AG08395 (cell line): ENCODE measurements at regions not wholly inside any gene's neighbourhood (a gene's known extent, or its start where the extent isn't known, plus 50 kb on each side); places are given as distances from the start of the nearest gene placed in this dataset.

ENCODE experiments used
- DNase-seq: peaks from one replicate; pipeline ENCODE4 v3.0.0; 2012; ENCODE audit warnings: mixed read lengths, low spot score

DNA sequence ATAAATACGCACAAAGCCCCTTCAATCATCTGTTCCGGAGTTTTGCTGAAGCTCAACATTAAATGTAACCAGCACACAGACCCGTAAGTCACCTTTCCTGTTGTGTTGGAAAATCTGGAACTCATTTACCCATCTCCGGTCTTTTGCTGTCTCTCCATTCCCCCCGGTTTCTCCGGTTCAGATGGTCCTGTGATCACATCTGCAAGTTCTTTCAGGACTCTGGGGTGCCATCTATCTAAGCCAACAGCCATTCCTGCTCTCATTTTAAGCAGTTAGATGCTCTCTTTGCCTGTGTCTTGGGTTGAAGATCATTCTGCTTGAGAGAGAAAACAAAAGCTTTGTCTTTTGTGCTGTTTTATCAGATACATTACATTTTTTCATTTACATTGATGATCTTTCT, 91.7 kb upstream of the TGIF1 start:
- peak; percentile 7 for DNase-seq

DNA sequence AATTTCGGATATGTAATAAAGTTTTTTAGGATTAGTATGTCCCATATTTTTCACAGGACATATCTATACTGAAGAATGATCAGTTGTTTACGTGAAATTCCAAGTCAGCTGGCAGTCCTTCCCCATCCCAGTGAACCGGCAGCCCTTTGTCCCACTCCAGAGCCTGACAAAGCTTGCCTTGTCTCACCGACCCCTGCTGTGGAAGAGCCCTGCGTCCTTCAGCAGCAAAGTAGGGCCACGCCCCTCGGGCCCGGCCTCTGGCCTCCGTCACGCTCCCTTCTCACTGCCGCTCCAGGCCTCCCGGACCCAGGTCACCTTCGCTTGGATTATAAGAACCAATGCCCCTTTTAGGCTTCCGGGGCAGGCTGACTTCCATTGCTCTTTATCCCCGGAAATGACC, 89.8 kb upstream of the TGIF1 start:
- DNase-seq, result no peak

DNA sequence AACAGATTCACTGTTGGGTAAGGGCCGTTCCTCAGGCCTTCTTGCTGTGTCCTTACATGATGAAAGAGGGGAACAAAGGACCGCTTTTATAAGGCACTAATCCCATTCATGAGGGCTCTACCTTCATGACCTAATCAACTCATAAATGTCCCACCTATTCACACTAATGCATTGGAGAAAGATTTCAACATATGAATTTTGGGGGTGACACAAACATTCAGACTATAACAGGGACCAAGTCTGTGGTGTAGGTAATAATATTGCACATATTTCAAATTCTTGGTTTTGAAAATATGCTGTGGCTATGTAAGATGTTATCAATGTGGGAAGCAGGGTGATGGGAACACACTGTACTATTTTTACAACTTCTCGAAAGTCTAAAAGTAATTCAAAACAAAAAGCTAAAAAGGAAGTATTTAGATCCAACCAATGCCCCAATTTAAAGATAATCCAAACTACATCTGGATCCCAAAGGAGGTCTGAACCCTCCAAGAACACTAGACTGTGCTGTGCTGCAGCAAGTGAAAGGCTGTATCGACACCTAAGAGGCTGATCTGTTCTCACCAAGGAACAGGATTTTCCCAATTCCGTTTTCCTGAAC, 82.4 kb upstream of the TGIF1 start:
- peak; percentile 31 for DNase-seq

DNA sequence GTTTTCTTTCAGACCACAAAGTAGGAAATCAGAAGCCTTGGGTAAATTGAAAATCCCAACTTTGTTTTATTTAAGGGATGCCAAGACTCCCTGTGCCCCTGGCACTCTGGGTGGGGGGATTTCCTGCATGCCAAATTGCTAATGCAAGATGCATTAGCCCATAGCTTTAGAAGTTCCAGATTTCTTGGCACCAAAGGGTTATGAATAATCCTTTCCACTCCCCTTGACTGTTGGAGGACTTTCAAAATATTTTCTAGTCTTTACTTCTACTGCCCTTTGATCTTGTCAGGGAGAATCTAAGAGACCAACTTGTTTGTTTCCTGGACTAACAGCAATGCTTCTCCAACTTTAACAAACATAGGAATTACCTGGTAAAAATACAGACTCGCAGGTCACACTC, 81.8 kb upstream of the TGIF1 start:
- DNase-seq, result peak; percentile 55

DNA sequence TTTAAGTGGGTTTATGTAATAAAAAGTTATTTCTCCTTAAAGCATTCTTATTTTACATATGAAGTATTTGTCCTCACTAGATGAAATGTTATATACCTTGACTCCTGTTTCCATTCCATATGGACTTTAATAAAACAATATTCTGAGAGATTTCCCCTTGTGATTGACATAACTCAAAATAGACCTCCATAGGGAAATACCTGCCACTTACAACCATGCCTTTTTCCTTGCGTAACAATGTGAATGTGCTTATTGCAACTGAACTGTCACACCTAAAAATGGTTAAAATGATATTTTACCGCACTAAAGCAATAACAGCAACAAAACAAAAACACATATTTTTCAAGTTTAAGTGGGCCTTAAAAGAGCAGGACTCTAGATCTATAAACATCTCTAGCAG, 70.3 kb upstream of the TGIF1 start:
- no peak for DNase-seq

DNA sequence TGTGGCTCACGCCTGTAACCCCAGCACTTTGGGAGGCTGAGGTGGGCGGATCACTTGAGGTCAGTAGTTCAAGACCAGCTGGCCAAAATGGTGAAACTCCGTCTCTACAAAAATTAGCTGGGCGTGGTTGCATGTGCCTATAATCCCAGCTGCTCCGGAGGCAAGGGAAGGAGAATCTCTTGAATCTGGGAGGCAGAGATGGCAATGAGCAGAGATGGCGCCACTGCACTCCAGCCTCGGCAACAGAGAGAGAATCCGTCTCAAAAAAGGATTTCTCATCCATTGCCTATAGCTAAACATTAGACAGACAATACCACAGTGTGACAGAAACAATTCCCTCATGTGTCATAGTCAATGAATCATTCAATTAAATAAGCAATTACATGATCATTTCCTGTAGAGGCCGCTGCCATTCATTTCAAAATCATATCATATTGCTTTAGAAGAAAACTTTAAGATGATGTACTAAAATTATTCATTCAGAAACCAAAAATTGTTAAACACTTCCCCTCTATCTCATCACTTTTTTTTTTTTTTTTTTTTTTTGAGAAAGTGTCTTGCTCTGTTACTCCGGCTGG, 69.5 kb upstream of the TGIF1 start:
- DNase-seq, result no peak

DNA sequence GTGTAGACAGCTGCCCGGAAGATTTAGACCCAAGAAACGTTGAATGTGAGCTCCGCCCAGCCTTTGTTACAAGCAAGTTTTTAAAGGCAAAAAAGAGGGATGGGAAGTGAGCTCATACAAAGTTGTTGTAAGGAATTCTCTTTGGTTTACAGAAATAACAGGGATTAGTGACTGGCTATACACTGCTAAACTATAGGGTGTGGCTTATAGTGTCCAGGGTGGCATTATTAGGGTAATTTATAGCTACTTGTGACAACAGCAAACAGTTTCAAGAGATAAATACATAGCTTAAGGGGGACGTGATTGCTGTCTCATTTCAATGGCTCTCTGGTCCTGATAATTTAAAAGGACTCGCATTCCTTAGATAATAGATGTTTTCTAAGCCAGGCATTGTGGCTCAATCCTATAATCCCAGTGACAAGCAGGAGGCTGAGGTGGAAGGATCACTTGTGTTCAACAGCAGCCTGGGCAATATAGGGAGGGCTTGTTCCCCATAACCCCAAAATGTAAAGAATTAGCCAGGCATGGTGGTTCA, 66.5 kb upstream of the TGIF1 start:
- no peak for DNase-seq

DNA sequence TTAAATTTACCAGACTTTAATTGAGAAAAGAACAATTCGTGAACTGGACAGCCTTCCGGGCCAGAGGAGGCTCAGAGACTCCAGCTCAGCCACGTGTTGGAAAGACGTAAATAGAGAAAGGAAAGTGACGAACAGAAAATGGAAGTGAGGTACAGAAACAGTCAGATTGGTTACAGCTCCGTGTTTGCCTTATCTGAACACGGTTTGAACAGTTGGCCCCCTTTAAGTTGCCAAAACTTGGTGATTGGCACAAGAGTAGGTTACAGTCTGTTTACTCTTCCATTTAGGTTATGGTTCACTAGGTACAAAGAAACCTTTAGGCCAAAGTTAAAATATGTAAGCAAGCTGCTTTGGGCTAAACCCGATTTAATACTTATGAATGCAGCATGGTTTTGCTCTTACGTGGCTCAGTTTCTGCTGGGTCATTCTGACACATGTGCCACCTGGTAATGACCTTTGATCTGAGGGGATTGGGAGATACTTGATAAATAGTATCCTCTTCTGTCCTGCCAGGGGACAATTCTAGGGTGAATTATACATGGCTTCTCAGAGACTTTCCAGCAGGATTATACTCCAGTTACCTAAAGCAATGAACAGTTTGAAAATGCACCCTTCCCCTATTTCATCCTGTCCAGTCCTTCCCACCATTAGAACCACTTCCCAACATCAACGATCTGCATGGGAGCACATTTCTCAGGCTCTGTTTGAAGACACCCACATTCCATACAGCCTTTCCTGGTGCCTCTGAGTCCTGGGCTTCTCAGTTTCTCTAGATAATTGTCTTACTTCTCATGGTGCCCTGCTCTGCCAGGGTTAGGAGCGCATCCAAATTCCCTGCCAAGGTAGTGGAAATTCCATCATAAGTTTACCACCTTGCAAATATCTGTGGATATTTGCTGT, 65.1 kb upstream of the TGIF1 start:
- no peak for DNase-seq

DNA sequence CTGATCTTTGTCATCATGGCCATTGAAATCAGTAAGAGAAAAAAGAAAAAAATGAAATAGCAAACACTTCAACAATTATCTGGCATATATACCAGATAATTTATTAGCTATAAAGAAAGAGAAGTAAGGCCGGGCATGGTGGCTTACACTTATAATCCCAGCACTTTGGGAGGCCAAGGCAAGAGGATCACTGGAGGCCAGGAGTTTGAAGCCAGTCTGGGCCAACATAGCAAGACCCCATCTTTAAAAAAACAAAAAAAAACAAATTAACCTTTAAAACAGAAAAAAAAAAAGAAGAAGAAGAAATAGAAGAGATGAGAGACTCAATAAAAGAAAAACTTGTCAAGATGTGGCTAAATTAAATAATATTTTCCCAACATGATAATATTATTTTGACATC, 61.6 kb upstream of the TGIF1 start:
- DNase-seq, result no peak

DNA sequence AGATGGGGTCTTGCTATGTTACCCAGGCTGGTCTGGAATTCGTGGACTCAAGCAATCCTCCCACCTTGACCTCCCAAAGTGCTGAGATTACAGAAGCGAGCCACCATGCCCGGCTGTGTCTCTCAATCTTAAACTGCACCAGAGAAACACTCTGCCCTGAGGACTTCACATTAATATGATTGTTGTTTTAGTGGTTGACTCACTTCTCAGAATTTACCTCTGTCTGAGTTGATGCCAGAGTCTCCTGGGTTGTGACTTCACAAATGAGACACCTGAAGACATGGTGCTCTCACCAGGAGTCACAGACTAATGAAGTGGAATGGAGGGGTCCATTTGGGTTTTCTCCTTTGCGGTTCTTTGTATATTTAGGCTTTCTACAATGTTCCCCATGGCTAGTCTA, 61.0 kb upstream of the TGIF1 start:
- no peak for DNase-seq

DNA sequence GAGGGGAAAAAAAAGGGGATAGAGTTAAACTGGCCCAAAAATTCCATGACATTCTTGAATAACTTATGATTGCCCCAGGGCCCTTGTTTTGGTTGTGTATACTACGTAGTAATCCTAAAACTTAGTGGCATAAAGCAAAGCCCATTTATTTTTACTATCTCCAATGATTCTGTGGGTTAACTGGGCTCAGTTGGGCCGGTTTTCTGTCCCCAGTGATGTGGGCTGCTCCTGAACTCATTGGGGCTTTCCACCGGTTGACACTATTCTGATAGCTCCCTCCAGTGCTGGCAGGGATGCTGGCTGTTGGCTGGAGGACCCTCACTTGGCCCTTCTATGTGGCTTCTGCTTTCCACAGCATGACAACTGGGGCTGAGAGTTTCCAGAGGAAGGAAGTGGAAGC, 60.0 kb upstream of the TGIF1 start:
- DNase-seq, result no peak

DNA sequence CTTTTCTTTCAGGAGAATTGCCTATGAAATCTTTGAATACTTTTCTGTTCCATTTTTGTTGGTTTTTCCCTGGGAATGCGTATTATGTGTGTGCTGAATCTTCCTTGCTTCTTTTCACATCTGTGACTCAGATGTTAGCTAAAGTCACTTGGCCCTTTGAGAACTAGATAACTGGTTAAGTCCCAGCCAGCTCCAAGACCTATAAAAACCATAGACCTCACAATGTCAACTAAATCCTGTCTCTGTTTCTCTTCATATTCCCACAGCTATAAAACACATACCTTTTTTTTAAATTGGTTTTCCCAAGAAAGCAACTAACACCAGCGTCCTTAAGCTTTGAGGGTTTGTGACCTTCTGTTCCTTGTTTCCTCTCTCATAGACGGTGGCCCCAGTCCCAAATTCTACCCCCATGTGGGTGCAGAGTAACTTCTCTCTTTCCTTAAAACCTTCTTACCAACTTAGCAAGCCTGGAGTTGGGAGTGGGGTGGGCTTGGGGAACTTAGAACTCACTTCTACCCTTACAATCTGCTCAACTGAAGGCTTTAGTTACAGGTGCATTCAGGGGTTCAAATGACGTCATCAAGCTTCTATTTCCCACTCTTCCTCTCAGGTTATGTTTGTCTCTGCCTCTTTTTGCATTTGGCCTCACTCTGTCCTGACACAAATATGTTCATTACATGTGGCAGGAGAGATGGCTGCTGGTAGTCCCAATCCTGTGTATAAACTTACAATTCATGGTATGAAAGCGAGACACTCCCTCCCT, 58.1 kb upstream of the TGIF1 start:
- DNase-seq, result no peak

DNA sequence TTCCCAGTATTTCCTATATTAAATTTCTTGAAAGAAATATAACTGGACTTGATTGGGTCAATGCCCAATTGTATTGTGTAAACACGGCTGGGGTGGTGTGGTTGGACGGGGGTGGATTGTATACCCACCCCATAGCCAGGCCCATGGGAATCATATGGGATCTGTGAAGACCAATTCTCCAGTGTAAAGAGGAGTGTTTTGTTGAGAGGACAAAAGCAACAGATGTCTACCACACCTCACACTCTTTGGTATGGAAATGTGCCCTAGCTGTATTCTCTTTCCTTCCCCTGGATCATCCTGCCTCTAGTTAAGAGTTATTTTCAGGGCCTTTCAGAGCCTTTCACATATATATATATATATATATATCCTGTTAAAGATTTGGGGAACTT, 57.5 kb upstream of the TGIF1 start:
- DNase-seq, result no peak

DNA sequence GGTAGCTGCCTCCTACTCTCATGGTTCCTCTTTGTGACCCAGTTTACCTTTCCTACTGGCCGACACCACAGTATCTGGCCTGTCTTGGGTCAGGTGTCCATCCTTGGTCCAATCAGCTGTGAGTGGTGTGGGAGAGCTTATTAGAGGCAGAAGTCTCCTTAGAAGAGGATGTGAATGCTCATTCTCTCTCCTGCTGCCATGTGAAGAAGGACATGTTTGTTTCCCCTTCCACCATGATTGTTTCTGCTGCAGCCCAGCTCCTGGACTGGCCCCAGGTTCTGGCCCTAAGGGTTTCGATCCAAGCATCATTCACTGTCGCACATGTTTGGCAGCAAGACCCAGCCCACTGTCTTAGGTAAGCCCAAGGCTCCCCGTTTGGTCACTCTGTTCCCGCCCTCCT, 55.3 kb upstream of the TGIF1 start:
- DNase-seq, result no peak

DNA sequence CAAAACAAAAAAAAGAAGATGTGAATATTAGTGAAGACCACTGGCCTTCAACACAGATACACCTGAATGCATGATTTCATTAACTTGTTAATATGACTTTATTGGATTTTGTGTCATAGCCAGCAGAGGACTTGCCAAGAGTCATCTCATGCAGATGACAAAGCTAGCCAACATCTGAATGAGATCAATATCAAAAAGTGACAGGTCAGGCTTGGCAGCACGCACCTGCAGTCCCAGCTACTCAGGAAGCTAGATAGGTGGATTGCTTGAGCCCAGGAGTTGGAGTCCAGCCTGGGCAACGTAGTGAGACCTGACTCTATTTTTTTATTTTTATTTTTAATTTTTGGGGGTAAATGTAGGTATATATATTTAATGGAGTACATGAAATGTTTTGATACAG, 54.5 kb upstream of the TGIF1 start:
- DNase-seq, result no peak

DNA sequence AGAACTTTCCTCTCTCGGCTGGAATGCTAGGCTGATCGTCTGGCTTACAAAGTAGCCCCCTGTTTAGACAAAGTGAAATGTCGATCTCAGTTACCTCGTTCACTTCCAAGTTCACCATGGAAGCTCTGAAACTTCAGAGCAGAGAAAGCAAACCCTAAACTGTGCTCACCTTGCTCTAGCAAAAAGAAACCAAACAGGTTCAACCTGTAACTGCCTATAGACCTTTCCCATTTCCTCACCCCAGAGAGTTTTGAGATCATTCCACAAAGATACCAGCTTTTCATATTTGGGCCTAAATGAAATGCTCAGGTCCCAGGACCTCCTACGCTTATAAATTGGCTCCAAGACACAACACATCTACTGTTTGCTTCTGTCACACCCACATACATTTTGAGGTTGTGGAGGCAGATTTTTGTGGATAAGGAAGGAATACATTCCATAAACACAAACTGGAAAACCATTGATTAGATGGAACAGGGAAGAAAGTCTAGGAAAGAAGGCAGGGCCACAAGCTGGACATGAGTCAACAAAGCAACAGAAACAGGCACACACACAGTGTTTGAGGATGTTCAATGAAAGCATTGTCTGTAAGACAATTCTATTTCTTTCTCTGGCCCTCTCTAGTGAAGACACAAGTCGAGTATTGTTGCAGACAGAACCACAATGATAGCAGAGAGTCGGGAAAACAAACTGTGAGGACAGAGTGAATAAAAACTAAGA, 52.8 kb upstream of the TGIF1 start:
- no peak for DNase-seq

DNA sequence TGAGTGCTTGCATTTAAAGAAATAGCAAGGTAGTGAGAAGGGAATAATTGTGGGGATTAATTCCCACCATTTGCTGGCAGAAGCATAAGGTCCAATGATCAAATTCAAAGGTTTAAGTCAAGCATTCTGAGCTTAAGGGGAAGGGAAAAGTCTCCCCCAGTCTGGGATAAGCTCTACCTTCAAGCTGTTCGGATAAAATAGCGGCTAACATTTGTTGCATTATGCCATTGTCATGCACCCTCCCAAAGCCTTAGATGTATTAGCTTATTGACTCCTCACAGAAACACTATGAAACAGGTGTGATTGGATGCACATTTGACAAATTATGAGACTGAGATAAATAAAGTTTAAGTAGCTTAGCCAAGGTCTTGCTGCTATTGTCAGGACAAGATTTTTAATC, 52.2 kb upstream of the TGIF1 start:
- DNase-seq, result no peak
